NCI-H82 (cell line): ENCODE measurements at regions not wholly inside any gene's neighbourhood (a gene's known extent, or its start where the extent isn't known, plus 50 kb on each side); places are given as distances from the start of the nearest gene placed in this dataset.
"Not testable (repeated sequence)": the region's sequence is repeated elsewhere in the genome, so short reads cannot be mapped to it uniquely, and the experiment has no call there.

ENCODE experiments used
- DNase-seq: peaks from one replicate; lab custom pipeline; 2025; lab: John Stamatoyannopoulos, UW

GRCh38 chr12:127469331-127469730 is 797.6 kb upstream of the TMEM132C start:
- DNase-seq: no peak

DNA sequence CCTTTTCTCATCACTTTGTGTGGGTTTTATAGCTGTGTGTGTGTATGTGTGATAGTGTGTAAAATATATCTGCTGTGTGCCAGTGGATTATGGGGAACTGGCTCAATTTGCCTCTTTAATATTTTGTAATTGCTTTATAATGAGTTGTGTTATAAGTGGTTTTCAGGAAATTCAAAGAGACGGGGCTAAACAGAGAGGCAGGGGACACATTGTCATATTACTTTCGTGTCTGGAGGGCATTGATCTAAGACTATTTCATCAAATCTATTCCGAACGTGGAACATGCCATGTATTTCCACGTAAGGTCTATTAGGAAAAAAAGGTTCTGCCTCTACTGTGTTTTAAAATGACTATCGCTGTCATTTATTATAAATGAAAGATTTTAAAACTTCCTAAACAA is 793.2 kb upstream of the TMEM132C start:
- DNase-seq: no peak

- no peak for DNase-seq
These were observed 787.7 kb upstream of the TMEM132C start for GRCh38 chr12:127479256-127479655.

GRCh38 chr12:127480775-127481314 is 786.1 kb upstream of the TMEM132C start:
- no peak for DNase-seq

DNA sequence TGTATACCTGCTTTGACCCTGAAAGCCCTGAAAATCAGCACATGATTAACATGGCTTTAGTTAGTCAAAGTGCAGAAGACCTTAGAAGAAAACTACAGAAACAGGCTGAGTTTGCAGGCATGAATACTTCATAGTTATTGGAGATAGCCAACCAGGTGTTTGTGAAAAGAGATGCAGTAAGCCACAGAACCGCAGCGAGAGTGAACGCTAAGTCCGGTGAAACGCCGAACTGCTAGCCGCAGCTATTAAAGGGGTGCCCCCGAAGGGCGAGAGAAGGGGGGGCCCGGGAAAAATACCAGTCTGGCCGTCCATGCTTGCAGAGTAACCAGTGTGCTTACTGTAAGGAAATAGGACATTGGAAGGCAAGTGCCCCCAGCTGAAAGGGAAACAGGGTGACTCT is 784.0 kb upstream of the TMEM132C start:
- no peak for DNase-seq

DNA sequence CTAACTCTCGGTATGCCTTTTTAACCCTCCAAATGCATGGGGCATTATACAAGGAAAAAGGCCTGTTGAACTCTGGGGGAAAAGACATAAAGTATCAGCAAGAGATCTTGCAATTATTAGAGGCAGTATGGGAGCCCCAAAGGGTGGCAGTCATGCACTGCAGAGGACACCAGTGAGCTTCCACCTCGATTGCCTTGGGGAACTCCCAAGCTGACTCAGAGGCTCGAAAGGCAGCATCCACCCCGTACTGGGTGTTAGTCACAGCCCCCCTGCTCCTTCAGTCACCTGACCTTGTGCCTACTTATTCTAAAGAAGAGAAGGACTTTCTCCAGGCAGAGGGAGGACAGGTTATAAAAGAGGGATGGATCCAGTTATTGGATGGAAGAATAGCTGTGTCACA is 781.4 kb upstream of the TMEM132C start:
- DNase-seq: no peak

DNA sequence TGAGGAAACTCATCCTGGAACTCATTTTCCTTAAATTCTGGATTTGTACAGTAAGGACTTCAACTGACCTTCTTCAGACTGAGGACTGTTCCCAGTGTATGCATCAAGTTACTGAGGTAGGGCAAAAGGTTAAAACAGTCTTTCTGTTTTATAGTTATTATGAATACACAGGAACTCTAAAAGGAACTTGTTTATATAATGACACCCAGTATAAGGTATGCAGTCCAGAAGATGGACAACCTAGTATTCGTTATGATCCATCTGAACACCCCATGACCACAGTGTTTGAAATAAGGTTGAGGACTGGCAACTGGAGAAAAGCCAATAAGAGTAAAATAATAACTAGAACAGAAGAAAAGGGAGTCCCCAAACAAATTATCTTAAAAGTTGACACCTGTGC is 779.9 kb upstream of the TMEM132C start:
- no peak for DNase-seq

GRCh38 chr12:127489061-127489460 is 777.9 kb upstream of the TMEM132C start:
- no peak for DNase-seq

- no peak for DNase-seq
These were observed 771.7 kb upstream of the TMEM132C start for GRCh38 chr12:127494961-127495915.

DNA sequence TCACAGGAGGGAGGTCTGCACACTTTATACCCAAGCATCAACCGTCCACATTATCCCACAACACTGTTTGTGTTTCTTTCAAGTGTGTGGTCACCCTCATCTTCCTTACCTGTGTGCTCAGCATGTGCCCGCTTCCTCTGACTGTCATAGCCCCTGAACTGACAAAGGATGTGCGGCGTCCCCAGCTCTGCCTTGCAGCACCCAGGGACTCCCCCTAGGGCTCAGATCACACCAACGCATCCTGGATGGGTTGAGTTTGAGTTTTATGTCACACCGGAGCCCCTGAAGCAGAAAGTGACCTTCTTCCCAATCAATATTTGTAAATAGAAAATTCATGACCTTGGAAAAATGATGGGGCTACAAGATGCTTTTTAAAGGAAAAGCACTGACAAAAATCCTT is 770.7 kb upstream of the TMEM132C start:
- DNase-seq: no peak

DNA sequence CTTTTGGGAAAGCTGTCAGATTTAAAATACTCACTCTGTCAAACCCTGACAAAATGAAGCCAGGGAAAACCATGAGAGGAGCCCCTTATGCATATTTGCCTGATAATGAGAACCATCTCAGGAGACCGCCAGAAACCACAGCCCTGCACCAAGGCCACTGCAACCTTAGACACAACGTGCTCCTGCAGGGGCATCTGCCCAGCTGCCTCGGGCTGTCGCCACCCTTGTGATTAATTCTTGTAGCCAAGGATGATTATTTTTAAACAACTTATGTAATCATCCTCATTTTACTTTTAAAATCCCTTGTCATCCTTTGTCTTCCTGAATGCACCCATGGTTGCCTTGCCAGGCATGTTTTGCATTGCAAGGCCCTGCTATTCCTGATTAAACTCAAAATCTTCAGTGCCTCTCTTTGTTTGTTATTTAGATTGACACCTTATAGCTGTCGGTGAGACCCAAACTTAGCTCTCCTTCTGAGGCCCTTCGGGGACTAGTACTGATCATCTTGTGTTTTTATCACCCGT is 766.4 kb upstream of the TMEM132C start:
- DNase-seq: no peak

DNA sequence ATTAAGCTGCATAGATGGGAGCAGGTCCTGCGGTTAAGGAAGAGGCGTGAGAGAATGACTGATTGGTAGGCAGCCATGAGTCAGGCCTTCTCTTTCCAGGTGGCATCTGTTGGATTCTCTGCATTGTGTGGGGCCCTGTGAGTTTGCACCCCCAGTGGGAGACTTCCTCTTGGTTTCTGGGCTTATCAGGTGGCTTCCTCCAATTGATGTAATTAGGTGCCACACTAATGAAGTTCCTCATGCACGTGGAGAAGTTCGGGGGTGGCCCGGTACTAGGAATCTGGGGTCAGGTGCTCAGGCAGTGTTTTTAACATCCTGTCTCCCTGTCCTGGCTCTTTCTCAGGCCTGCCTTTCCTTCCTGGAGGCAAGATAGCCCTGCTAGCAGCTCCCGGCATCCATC is 765.1 kb upstream of the TMEM132C start:
- DNase-seq: no peak

GRCh38 chr12:127503246-127503645 is 763.7 kb upstream of the TMEM132C start:
- DNase-seq: no peak

GRCh38 chr12:127503996-127504395 is 763.0 kb upstream of the TMEM132C start:
- DNase-seq: not testable (repeated sequence)

DNA sequence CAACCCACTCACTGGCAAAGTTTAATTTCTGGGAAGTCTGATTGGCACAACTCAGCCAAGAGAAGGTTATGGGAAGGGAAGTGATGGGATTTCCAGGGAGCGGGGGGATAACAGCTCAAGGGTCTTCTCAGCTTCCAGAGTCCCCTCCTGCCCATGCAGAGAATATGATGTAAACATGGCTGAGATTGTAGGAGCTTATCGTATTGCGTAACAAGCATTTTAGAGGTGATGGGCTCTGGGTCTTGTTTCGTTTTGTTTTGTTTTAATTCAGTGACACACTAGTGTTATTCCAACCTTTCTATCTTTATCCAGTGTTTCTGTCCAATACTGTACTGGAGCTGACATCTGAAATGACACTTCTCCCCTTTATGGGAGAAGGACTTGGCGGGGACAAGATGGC is 762.1 kb upstream of the TMEM132C start:
- no peak for DNase-seq

GRCh38 chr12:127507341-127507740 is 759.6 kb upstream of the TMEM132C start:
- no peak for DNase-seq

GRCh38 chr12:127509066-127509778 is 757.7 kb upstream of the TMEM132C start:
- DNase-seq: no peak

- no peak for DNase-seq
These were observed 751.0 kb upstream of the TMEM132C start for GRCh38 chr12:127515941-127516340.

DNA sequence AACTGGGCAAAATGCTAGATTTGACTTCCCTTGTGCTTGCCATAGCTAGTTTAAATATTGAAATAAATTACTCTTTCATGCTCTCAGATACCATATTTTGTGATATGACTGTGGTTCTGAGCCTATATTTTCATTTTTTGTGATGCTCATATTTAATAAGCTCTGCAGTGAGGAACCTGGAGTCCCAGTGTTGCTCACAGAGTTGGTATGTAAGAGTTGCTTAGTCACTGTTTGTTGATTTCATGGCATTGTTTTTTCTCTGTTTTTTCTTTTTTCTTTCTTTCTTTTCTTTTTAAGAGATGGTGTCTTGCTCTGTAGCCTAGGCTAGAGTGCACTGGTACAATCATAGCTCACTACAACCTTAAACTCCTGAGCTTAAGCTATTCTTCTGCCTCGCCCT is 750.5 kb upstream of the TMEM132C start:
- no peak for DNase-seq

GRCh38 chr12:127519779-127520178 is 747.2 kb upstream of the TMEM132C start:
- no peak for DNase-seq

DNA sequence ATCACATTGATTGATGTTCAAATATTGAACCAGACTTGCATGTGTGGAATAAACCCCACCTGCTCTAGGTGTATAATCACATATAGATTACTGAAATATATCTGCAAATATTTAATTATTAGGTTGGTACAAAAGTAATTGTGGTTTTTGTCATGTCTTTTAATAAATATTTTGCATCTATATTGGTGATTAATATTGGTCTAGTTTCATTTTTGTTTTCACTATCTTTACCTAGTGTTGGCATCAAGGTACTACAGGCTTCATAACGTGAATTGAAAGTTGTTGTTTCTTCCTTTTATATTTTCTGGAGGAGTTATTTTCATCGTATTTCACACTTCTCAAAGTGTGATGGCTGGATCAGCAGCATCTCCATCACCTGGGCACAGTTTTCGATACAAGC is 740.0 kb upstream of the TMEM132C start:
- no peak for DNase-seq

DNA sequence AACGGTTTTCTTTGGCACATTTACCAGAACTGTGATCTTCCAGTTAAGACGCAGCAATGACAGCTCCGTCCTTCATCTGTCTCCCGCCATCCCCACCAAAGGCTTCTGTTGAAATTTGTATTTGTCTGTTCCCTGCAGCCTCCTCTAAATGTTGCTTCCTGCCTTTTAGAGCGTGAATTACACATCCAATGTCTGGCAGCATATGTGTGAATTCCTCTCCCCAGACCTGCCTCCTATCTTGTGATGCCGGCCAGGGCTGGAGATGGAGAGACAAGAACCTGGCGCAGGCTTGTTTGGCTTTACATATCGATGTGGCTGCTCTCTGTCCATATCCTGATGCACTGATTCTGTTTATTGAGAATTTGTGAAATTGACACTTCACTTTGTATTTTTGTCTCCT is 738.4 kb upstream of the TMEM132C start:
- no peak for DNase-seq

GRCh38 chr12:127531542-127531941 is 735.4 kb upstream of the TMEM132C start:
- no peak for DNase-seq
